ENCODE measurements at regions not wholly inside any gene's neighbourhood (a gene's known extent, or its start where the extent isn't known, plus 50 kb on each side); places are given as distances from the start of the nearest gene placed in this dataset.

- H3K9me3 ChIP-seq (ENCODE audit: control insufficient read depth, insufficient read depth, low read depth, low read length) = no peaks in the 10 kb centered on the region
- H3K4me1 ChIP-seq (ENCODE audit: control insufficient read depth, insufficient read depth, low read length) = no peaks in the 10 kb centered on the region; the same call in 1 of the 2 replicates
Measured at GRCh38 chr5:13478831-13479465, 465.5 kb downstream of the DNAH5 start.

GRCh38 chr5:13477118-13477737, 467.3 kb downstream of the DNAH5 start:
- Histone ChIP-seq H3K9ac (ENCODE audit: low read length) (no peak overlapping the region), H3K4me3 (ENCODE audit: low read depth, low read length) (no peak overlapping the region), H3K4me1 (ENCODE audit: control insufficient read depth, insufficient read depth, low read length) (no peaks in the 10 kb centered on the region; the same call in 1 of the 2 replicates), H3K36me3 (ENCODE audit: control insufficient read depth, insufficient read depth, low read length) (no peaks in the 10 kb centered on the region), H3K9me3 (ENCODE audit: control insufficient read depth, insufficient read depth, low read depth, low read length) (no peaks in the 10 kb centered on the region), H3K27ac (ENCODE audit: low read depth, low read length) (no peak overlapping the region), H3K27me3 (ENCODE audit: control insufficient read depth, insufficient read depth, low read length) (no peaks in the 10 kb centered on the region)

More at GRCh38 chr5:13478831-13479465, 465.5 kb downstream of the DNAH5 start:
- Histone ChIP-seq H3K4me3 (ENCODE audit: low read depth, low read length) (no peak overlapping the region), H3K27ac (ENCODE audit: low read depth, low read length) (no peak overlapping the region), H3K36me3 (ENCODE audit: control insufficient read depth, insufficient read depth, low read length) (no peaks in the 10 kb centered on the region), H3K27me3 (ENCODE audit: control insufficient read depth, insufficient read depth, low read length) (no peaks in the 10 kb centered on the region), H3K9ac (ENCODE audit: low read length) (no peak overlapping the region)

- no peaks in the 10 kb centered on the region for H3K9me3 ChIP-seq (ENCODE audit: control insufficient read depth, insufficient read depth, low read depth, low read length)
- H3K27me3 ChIP-seq (ENCODE audit: control insufficient read depth, insufficient read depth, low read length) = no peaks in the 10 kb centered on the region
- no peaks in the 10 kb centered on the region for H3K4me1 ChIP-seq (ENCODE audit: control insufficient read depth, insufficient read depth, low read length)
- no peak overlapping the region for H3K4me3 ChIP-seq (ENCODE audit: low read depth, low read length)
- no peak overlapping the region for H3K27ac ChIP-seq (ENCODE audit: low read depth, low read length)
- H3K9ac ChIP-seq (ENCODE audit: low read length) = no peak overlapping the region
- no peaks in the 10 kb centered on the region for H3K36me3 ChIP-seq (ENCODE audit: control insufficient read depth, insufficient read depth, low read length)
Measured at GRCh38 chr5:13472842-13473241, 471.6 kb downstream of the DNAH5 start.

GRCh38 chr5:13470975-13471374, 473.5 kb downstream of the DNAH5 start:
- H3K4me3 ChIP-seq (ENCODE audit: low read depth, low read length) = no peak overlapping the region
- no peaks in the 10 kb centered on the region for H3K27me3 ChIP-seq (ENCODE audit: control insufficient read depth, insufficient read depth, low read length)
- no peak overlapping the region for H3K9ac ChIP-seq (ENCODE audit: low read length)
- H3K36me3 ChIP-seq (ENCODE audit: control insufficient read depth, insufficient read depth, low read length) = no peaks in the 10 kb centered on the region
- H3K9me3 ChIP-seq (ENCODE audit: control insufficient read depth, insufficient read depth, low read depth, low read length) = 0 out of 2 replicates have a peak, but pooled peaks cover 3% of the 10 kb centered on the region
- no peaks in the 10 kb centered on the region for H3K4me1 ChIP-seq (ENCODE audit: control insufficient read depth, insufficient read depth, low read length)
- no peak overlapping the region for H3K27ac ChIP-seq (ENCODE audit: low read depth, low read length)

- Histone ChIP-seq H3K27me3 (ENCODE audit: control insufficient read depth, insufficient read depth, low read length) (no peaks in the 10 kb centered on the region), H3K4me3 (ENCODE audit: low read depth, low read length) (no peak overlapping the region), H3K4me1 (ENCODE audit: control insufficient read depth, insufficient read depth, low read length) (no peaks in the 10 kb centered on the region), H3K36me3 (ENCODE audit: control insufficient read depth, insufficient read depth, low read length) (no peaks in the 10 kb centered on the region), H3K27ac (ENCODE audit: low read depth, low read length) (no peak overlapping the region), H3K9me3 (ENCODE audit: control insufficient read depth, insufficient read depth, low read depth, low read length) (0 out of 2 replicates have a peak, but pooled peaks cover 3% of the 10 kb centered on the region), H3K9ac (ENCODE audit: low read length) (no peak overlapping the region)
Measured at GRCh38 chr5:13470263-13470662, 474.2 kb downstream of the DNAH5 start.

- no peaks in the 10 kb centered on the region for H3K27me3 ChIP-seq (ENCODE audit: control insufficient read depth, insufficient read depth, low read length)
- 0 out of 2 replicates have a peak, but pooled peaks cover 3% of the 10 kb centered on the region for H3K9me3 ChIP-seq (ENCODE audit: control insufficient read depth, insufficient read depth, low read depth, low read length)
- no peaks in the 10 kb centered on the region for H3K4me1 ChIP-seq (ENCODE audit: control insufficient read depth, insufficient read depth, low read length)
- H3K27ac ChIP-seq (ENCODE audit: low read depth, low read length) = no peak overlapping the region
- H3K36me3 ChIP-seq (ENCODE audit: control insufficient read depth, insufficient read depth, low read length) = no peaks in the 10 kb centered on the region
- H3K4me3 ChIP-seq (ENCODE audit: low read depth, low read length) = no peak overlapping the region
- H3K9ac ChIP-seq (ENCODE audit: low read length) = no peak overlapping the region
Measured at GRCh38 chr5:13464532-13465193, 479.8 kb downstream of the DNAH5 start.

GRCh38 chr5:13460587-13460986, 483.9 kb downstream of the DNAH5 start:
- Histone ChIP-seq H3K4me1 (ENCODE audit: control insufficient read depth, insufficient read depth, low read length) (no peaks in the 10 kb centered on the region), H3K36me3 (ENCODE audit: control insufficient read depth, insufficient read depth, low read length) (no peaks in the 10 kb centered on the region), H3K27me3 (ENCODE audit: control insufficient read depth, insufficient read depth, low read length) (no peaks in the 10 kb centered on the region), H3K9me3 (ENCODE audit: control insufficient read depth, insufficient read depth, low read depth, low read length) (no peaks in the 10 kb centered on the region), H3K27ac (ENCODE audit: low read depth, low read length) (no peak overlapping the region), H3K9ac (ENCODE audit: low read length) (no peak overlapping the region), H3K4me3 (ENCODE audit: low read depth, low read length) (no peak overlapping the region)

GRCh38 chr5:13454050-13454449, 490.4 kb downstream of the DNAH5 start:
- Histone ChIP-seq H3K27ac (ENCODE audit: low read depth, low read length) (no peak overlapping the region), H3K9ac (ENCODE audit: low read length) (no peak overlapping the region), H3K9me3 (ENCODE audit: control insufficient read depth, insufficient read depth, low read depth, low read length) (no peaks in the 10 kb centered on the region), H3K4me1 (ENCODE audit: control insufficient read depth, insufficient read depth, low read length) (no peaks in the 10 kb centered on the region), H3K27me3 (ENCODE audit: control insufficient read depth, insufficient read depth, low read length) (no peaks in the 10 kb centered on the region), H3K4me3 (ENCODE audit: low read depth, low read length) (no peak overlapping the region), H3K36me3 (ENCODE audit: control insufficient read depth, insufficient read depth, low read length) (no peaks in the 10 kb centered on the region)

- no peaks in the 10 kb centered on the region for H3K36me3 ChIP-seq (ENCODE audit: control insufficient read depth, insufficient read depth, low read length)
- no peaks in the 10 kb centered on the region for H3K9me3 ChIP-seq (ENCODE audit: control insufficient read depth, insufficient read depth, low read depth, low read length)
- H3K4me1 ChIP-seq (ENCODE audit: control insufficient read depth, insufficient read depth, low read length) = no peaks in the 10 kb centered on the region
- H3K4me3 ChIP-seq (ENCODE audit: low read depth, low read length) = no peak overlapping the region
- no peak overlapping the region for H3K27ac ChIP-seq (ENCODE audit: low read depth, low read length)
- no peak overlapping the region for H3K9ac ChIP-seq (ENCODE audit: low read length)
- no peaks in the 10 kb centered on the region for H3K27me3 ChIP-seq (ENCODE audit: control insufficient read depth, insufficient read depth, low read length)
Measured at GRCh38 chr5:13448843-13449242, 495.6 kb downstream of the DNAH5 start.

GRCh38 chr5:13439430-13439829, 505.1 kb downstream of the DNAH5 start:
- H3K9ac ChIP-seq (ENCODE audit: low read length) = no peak overlapping the region
- no peaks in the 10 kb centered on the region for H3K9me3 ChIP-seq (ENCODE audit: control insufficient read depth, insufficient read depth, low read depth, low read length)
- no peaks in the 10 kb centered on the region for H3K27me3 ChIP-seq (ENCODE audit: control insufficient read depth, insufficient read depth, low read length)

GRCh38 chr5:13427827-13428557, 516.5 kb downstream of the DNAH5 start:
- H3K4me1 ChIP-seq (ENCODE audit: control insufficient read depth, insufficient read depth, low read length) = no peaks in the 10 kb centered on the region
- H3K27me3 ChIP-seq (ENCODE audit: control insufficient read depth, insufficient read depth, low read length) = no peaks in the 10 kb centered on the region
- no peak overlapping the region for H3K4me3 ChIP-seq (ENCODE audit: low read depth, low read length)
- no peaks in the 10 kb centered on the region for H3K9me3 ChIP-seq (ENCODE audit: control insufficient read depth, insufficient read depth, low read depth, low read length)
- H3K36me3 ChIP-seq (ENCODE audit: control insufficient read depth, insufficient read depth, low read length) = no peaks in the 10 kb centered on the region
- no peak overlapping the region for H3K9ac ChIP-seq (ENCODE audit: low read length)
- H3K27ac ChIP-seq (ENCODE audit: low read depth, low read length) = no peak overlapping the region

More at GRCh38 chr5:13439430-13439829, 505.1 kb downstream of the DNAH5 start:
- Histone ChIP-seq H3K36me3 (ENCODE audit: control insufficient read depth, insufficient read depth, low read length) (no peaks in the 10 kb centered on the region), H3K4me3 (ENCODE audit: low read depth, low read length) (no peak overlapping the region), H3K27ac (ENCODE audit: low read depth, low read length) (no peak overlapping the region), H3K4me1 (ENCODE audit: control insufficient read depth, insufficient read depth, low read length) (no peaks in the 10 kb centered on the region)

All from HUES6 (cell line).